Embryonic facial prominence (tissue), 1 donor: ENCODE measurements at regions not wholly inside any gene's neighbourhood (a gene's known extent, or its start where the extent isn't known, plus 50 kb on each side); places are given as distances from the start of the nearest gene placed in this dataset.

Source experiments
- DNase-seq: peaks from one replicate; pipeline ENCODE4 v3.0.0-alpha.2; 2016; ENCODE audit errors: extremely low spot score

- DNase-seq: no peak
Measured at GRCh38 chr10:52440612-52441285, 126.7 kb downstream of the DKK1 start.

GRCh38 chr10:52442576-52442975 is 128.5 kb downstream of the DKK1 start:
- no peak for DNase-seq

GRCh38 chr10:52443419-52444388 is 129.6 kb downstream of the DKK1 start:
- no peak for DNase-seq

GRCh38 chr10:52446391-52446790 is 132.3 kb downstream of the DKK1 start:
- no peak for DNase-seq

- no peak for DNase-seq
Measured at GRCh38 chr10:52447931-52448353, 133.9 kb downstream of the DKK1 start.

GRCh38 chr10:52450762-52451291 is 136.7 kb downstream of the DKK1 start:
- no peak for DNase-seq

GRCh38 chr10:52451817-52452216 is 137.7 kb downstream of the DKK1 start:
- no peak for DNase-seq

- no peak for DNase-seq
Measured at GRCh38 chr10:52452600-52453493, 138.8 kb downstream of the DKK1 start.

- DNase-seq: no peak
Measured at GRCh38 chr10:52453501-52453900, 139.4 kb downstream of the DKK1 start.

- DNase-seq: no peak
Measured at GRCh38 chr10:52454491-52454890, 140.4 kb downstream of the DKK1 start.

- no peak for DNase-seq
Measured at GRCh38 chr10:52455098-52455497, 141.0 kb downstream of the DKK1 start.

GRCh38 chr10:52459097-52459496 is 145.0 kb downstream of the DKK1 start:
- DNase-seq: no peak

GRCh38 chr10:52463826-52464225 is 149.7 kb downstream of the DKK1 start:
- no peak for DNase-seq

GRCh38 chr10:52464368-52465124 is 150.5 kb downstream of the DKK1 start:
- DNase-seq: no peak

- DNase-seq: no peak
Measured at GRCh38 chr10:52465202-52465601, 151.1 kb downstream of the DKK1 start.

- no peak for DNase-seq
Measured at GRCh38 chr10:52466464-52466863, 152.4 kb downstream of the DKK1 start.

- no peak for DNase-seq
Measured at GRCh38 chr10:52469970-52470705, 156.1 kb downstream of the DKK1 start.

- DNase-seq: no peak
Measured at GRCh38 chr10:52472406-52473146, 158.5 kb downstream of the DKK1 start.

- no peak for DNase-seq
Measured at GRCh38 chr10:52474265-52474664, 160.2 kb downstream of the DKK1 start.
